HG03439 (cell line): ENCODE measurements at regions not wholly inside any gene's neighbourhood (a gene's known extent, or its start where the extent isn't known, plus 50 kb on each side); places are given as distances from the start of the nearest gene placed in this dataset.
"Not testable (repeated sequence)": the region's sequence is repeated elsewhere in the genome, so short reads cannot be mapped to it uniquely, and the experiment has no call there.

ENCODE experiments used
- ATAC-seq: cut with Tn5 transposase; IDR thresholded peaks from one replicate; pipeline ENCODE4 v1.9.1; 2021; ENCODE audit warnings: mild to moderate bottlenecking, moderate library complexity; ENCODE audit not compliant: unreplicated experiment

- no peak for ATAC-seq
These were observed 904.6 kb upstream of the LRRN3 start for GRCh38 chr7:110186334-110186733.

- ATAC-seq, result no peak
These were observed 902.9 kb upstream of the LRRN3 start for GRCh38 chr7:110187877-110188554.

- no peak for ATAC-seq
These were observed 886.4 kb upstream of the LRRN3 start for GRCh38 chr7:110204527-110204926.

- ATAC-seq, result no peak
These were observed 885.0 kb upstream of the LRRN3 start for GRCh38 chr7:110205899-110206298.

- ATAC-seq, result no peak
These were observed 881.0 kb upstream of the LRRN3 start for GRCh38 chr7:110209884-110210283.

- ATAC-seq, result no peak
These were observed 879.9 kb upstream of the LRRN3 start for GRCh38 chr7:110210941-110211608.

- ATAC-seq, result no peak
These were observed 866.3 kb upstream of the LRRN3 start for GRCh38 chr7:110224643-110225042.

GRCh38 chr7:110246118-110246517 lies 844.8 kb upstream of the LRRN3 start:
- ATAC-seq, result no peak

- no peak for ATAC-seq
These were observed 837.8 kb upstream of the LRRN3 start for GRCh38 chr7:110253093-110253492.

- ATAC-seq, result no peak
These were observed 833.3 kb upstream of the LRRN3 start for GRCh38 chr7:110257673-110258072.

GRCh38 chr7:110262251-110262650 lies 828.7 kb upstream of the LRRN3 start:
- ATAC-seq, result no peak

GRCh38 chr7:110264288-110264687 lies 826.6 kb upstream of the LRRN3 start:
- ATAC-seq, result no peak

- no peak for ATAC-seq
These were observed 809.6 kb upstream of the LRRN3 start for GRCh38 chr7:110281362-110281761.

- no peak for ATAC-seq
These were observed 807.9 kb upstream of the LRRN3 start for GRCh38 chr7:110283056-110283455.

GRCh38 chr7:110291430-110291829 lies 799.5 kb upstream of the LRRN3 start:
- ATAC-seq, result no peak

- no peak for ATAC-seq
These were observed 794.6 kb upstream of the LRRN3 start for GRCh38 chr7:110296321-110296720.

GRCh38 chr7:110307776-110308175 lies 783.2 kb upstream of the LRRN3 start:
- no peak for ATAC-seq

- ATAC-seq, result no peak
These were observed 782.1 kb upstream of the LRRN3 start for GRCh38 chr7:110308791-110309190.

- ATAC-seq, result no peak
These were observed 781.0 kb upstream of the LRRN3 start for GRCh38 chr7:110309941-110310340.

- no peak for ATAC-seq
These were observed 779.4 kb upstream of the LRRN3 start for GRCh38 chr7:110311556-110311955.

GRCh38 chr7:110317541-110318265 lies 773.2 kb upstream of the LRRN3 start:
- no peak for ATAC-seq

- not testable (repeated sequence) for ATAC-seq
These were observed 770.6 kb upstream of the LRRN3 start for GRCh38 chr7:110320285-110320684.
